ENCODE measurements at regions not wholly inside any gene's neighbourhood (a gene's known extent, or its start where the extent isn't known, plus 50 kb on each side); places are given as distances from the start of the nearest gene placed in this dataset.
A peak's percentile ranks its signal among the peaks of the same experiment; 100 is the strongest.

GRCh38 chr1:235925016-235925415 is 58.3 kb upstream of the LYST start:
- no peaks in the 10 kb centered on the region for H3K36me3 ChIP-seq (ENCODE audit: control insufficient read depth, insufficient read depth, low read length)
- DNase-seq (ENCODE audit: low read depth in 4 of 6, low spot score in 6 of 6), result no peak
- no CpG with 5 or more reads among the region's 5 CpGs for whole genome bisulfite sequencing (ENCODE audit: insufficient coverage)
- no peaks in the 10 kb centered on the region for H3K9me3 ChIP-seq (ENCODE audit: control insufficient read depth, insufficient read depth, low read length)
- H3K27ac ChIP-seq (ENCODE audit: low read depth, low read length), result no peak overlapping the region
- H3K27me3 ChIP-seq (ENCODE audit: control insufficient read depth, insufficient read depth, low read length), result no peaks in the 10 kb centered on the region
- H3K4me1 ChIP-seq (ENCODE audit: control insufficient read depth, insufficient read depth, low read length), result peaks cover 15% of the 10 kb centered on the region
- H3K4me3 ChIP-seq (ENCODE audit: low read depth, low read length), result no peak overlapping the region

- H3K36me3 ChIP-seq (ENCODE audit: control insufficient read depth, insufficient read depth, low read length), result no peaks in the 10 kb centered on the region
- H3K27ac ChIP-seq (ENCODE audit: low read depth, low read length), result no peak overlapping the region
- WGBS (ENCODE audit: insufficient coverage), result 65% methylated on average over 5 of the region's 6 CpGs
- H3K9me3 ChIP-seq (ENCODE audit: control insufficient read depth, insufficient read depth, low read length), result no peaks in the 10 kb centered on the region
- peak in 1 of 6 donors; percentile 46 for DNase-seq (ENCODE audit: low read depth in 4 of 6, low spot score in 6 of 6)
- no peak overlapping the region for H3K4me3 ChIP-seq (ENCODE audit: low read depth, low read length)
- peaks cover 20% of the 10 kb centered on the region for H3K4me1 ChIP-seq (ENCODE audit: control insufficient read depth, insufficient read depth, low read length)
- H3K27me3 ChIP-seq (ENCODE audit: control insufficient read depth, insufficient read depth, low read length), result no peaks in the 10 kb centered on the region
Measured at GRCh38 chr1:235923466-235924021, 56.8 kb upstream of the LYST start.

GRCh38 chr1:235920596-235921375 is 54.1 kb upstream of the LYST start:
- H3K4me3 ChIP-seq (ENCODE audit: low read depth, low read length), result no peak overlapping the region
- no peaks in the 10 kb centered on the region for H3K36me3 ChIP-seq (ENCODE audit: control insufficient read depth, insufficient read depth, low read length)
- peaks cover 35% of the 10 kb centered on the region for H3K4me1 ChIP-seq (ENCODE audit: control insufficient read depth, insufficient read depth, low read length)
- H3K27ac ChIP-seq (ENCODE audit: low read depth, low read length), result no peak overlapping the region
- no peaks in the 10 kb centered on the region for H3K27me3 ChIP-seq (ENCODE audit: control insufficient read depth, insufficient read depth, low read length)
- WGBS (ENCODE audit: insufficient coverage), result 79% methylated on average over 4 of the region's 12 CpGs
- H3K9me3 ChIP-seq (ENCODE audit: control insufficient read depth, insufficient read depth, low read length), result no peaks in the 10 kb centered on the region
- DNase-seq (ENCODE audit: low read depth in 4 of 6, low spot score in 6 of 6), result no peak

GRCh38 chr1:235919833-235920441 is 53.2 kb upstream of the LYST start:
- Histone ChIP-seq H3K36me3 (ENCODE audit: control insufficient read depth, insufficient read depth, low read length) (no peaks in the 10 kb centered on the region), H3K27me3 (ENCODE audit: control insufficient read depth, insufficient read depth, low read length) (no peaks in the 10 kb centered on the region), H3K27ac (ENCODE audit: low read depth, low read length) (no peak overlapping the region), H3K4me1 (ENCODE audit: control insufficient read depth, insufficient read depth, low read length) (peaks cover 35% of the 10 kb centered on the region), H3K4me3 (ENCODE audit: low read depth, low read length) (no peak overlapping the region), H3K9me3 (ENCODE audit: control insufficient read depth, insufficient read depth, low read length) (no peaks in the 10 kb centered on the region)
- 20% methylated on average over 3 of the region's 5 CpGs for WGBS (ENCODE audit: insufficient coverage)
- peak in 1 of 6 donors; percentile 41 for DNase-seq (ENCODE audit: low read depth in 4 of 6, low spot score in 6 of 6)

- H3K27me3 ChIP-seq (ENCODE audit: control insufficient read depth, insufficient read depth, low read length), result no peaks in the 10 kb centered on the region
- no peaks in the 10 kb centered on the region for H3K36me3 ChIP-seq (ENCODE audit: control insufficient read depth, insufficient read depth, low read length)
- H3K4me3 ChIP-seq (ENCODE audit: low read depth, low read length), result no peak overlapping the region
- 83% methylated on average over 10 of the region's 12 CpGs for WGBS (ENCODE audit: insufficient coverage)
- H3K27ac ChIP-seq (ENCODE audit: low read depth, low read length), result no peak overlapping the region
- peaks cover 35% of the 10 kb centered on the region for H3K4me1 ChIP-seq (ENCODE audit: control insufficient read depth, insufficient read depth, low read length)
- no peak for DNase-seq (ENCODE audit: low read depth in 4 of 6, low spot score in 6 of 6)
- no peaks in the 10 kb centered on the region for H3K9me3 ChIP-seq (ENCODE audit: control insufficient read depth, insufficient read depth, low read length)
Measured at GRCh38 chr1:235919127-235919832, 52.6 kb upstream of the LYST start.

GRCh38 chr1:235918465-235918864 is 51.8 kb upstream of the LYST start:
- 91% methylated on average over 5 of the region's 5 CpGs for WGBS (ENCODE audit: insufficient coverage)
- Histone ChIP-seq H3K27me3 (ENCODE audit: control insufficient read depth, insufficient read depth, low read length) (no peaks in the 10 kb centered on the region), H3K9me3 (ENCODE audit: control insufficient read depth, insufficient read depth, low read length) (no peaks in the 10 kb centered on the region), H3K36me3 (ENCODE audit: control insufficient read depth, insufficient read depth, low read length) (no peaks in the 10 kb centered on the region), H3K4me1 (ENCODE audit: control insufficient read depth, insufficient read depth, low read length) (peaks cover 28% of the 10 kb centered on the region), H3K27ac (ENCODE audit: low read depth, low read length) (no peak overlapping the region), H3K4me3 (ENCODE audit: low read depth, low read length) (no peak overlapping the region)
- DNase-seq (ENCODE audit: low read depth in 4 of 6, low spot score in 6 of 6), result peak in 1 of 6 donors; percentile 50

- Histone ChIP-seq H3K4me1 (ENCODE audit: control insufficient read depth, insufficient read depth, low read length) (peaks cover 28% of the 10 kb centered on the region), H3K4me3 (ENCODE audit: low read depth, low read length) (no peak overlapping the region), H3K27me3 (ENCODE audit: control insufficient read depth, insufficient read depth, low read length) (no peaks in the 10 kb centered on the region), H3K36me3 (ENCODE audit: control insufficient read depth, insufficient read depth, low read length) (no peaks in the 10 kb centered on the region), H3K27ac (ENCODE audit: low read depth, low read length) (peak overlapping the region; percentile 19), H3K9me3 (ENCODE audit: control insufficient read depth, insufficient read depth, low read length) (no peaks in the 10 kb centered on the region)
- WGBS (ENCODE audit: insufficient coverage), result 53% methylated on average over 11 of the region's 13 CpGs
- DNase-seq (ENCODE audit: low read depth in 4 of 6, low spot score in 6 of 6), result peak in 2 of 6 donors; percentile 37 to 75
Measured at GRCh38 chr1:235918032-235918431, 51.3 kb upstream of the LYST start.

GRCh38 chr1:235917267-235917811 is 50.6 kb upstream of the LYST start:
- peaks cover 28% of the 10 kb centered on the region for H3K4me1 ChIP-seq (ENCODE audit: control insufficient read depth, insufficient read depth, low read length)
- H3K27me3 ChIP-seq (ENCODE audit: control insufficient read depth, insufficient read depth, low read length), result no peaks in the 10 kb centered on the region
- no peaks in the 10 kb centered on the region for H3K9me3 ChIP-seq (ENCODE audit: control insufficient read depth, insufficient read depth, low read length)
- no peaks in the 10 kb centered on the region for H3K36me3 ChIP-seq (ENCODE audit: control insufficient read depth, insufficient read depth, low read length)
- 3% methylated on average over 2 of the region's 8 CpGs for WGBS (ENCODE audit: insufficient coverage)
- DNase-seq (ENCODE audit: low read depth in 4 of 6, low spot score in 6 of 6), result peak in 5 of 6 donors; percentile 31 to 85 (median 50)
- peak overlapping the region; percentile 43 for H3K27ac ChIP-seq (ENCODE audit: low read depth, low read length)
- H3K4me3 ChIP-seq (ENCODE audit: low read depth, low read length), result no peak overlapping the region
